GM12874 (cell line): ENCODE measurements at regions not wholly inside any gene's neighbourhood (a gene's known extent, or its start where the extent isn't known, plus 50 kb on each side); places are given as distances from the start of the nearest gene placed in this dataset.

Experiments
- CTCF ChIP-seq: IDR thresholded peaks from 2 replicates; pipeline ENCODE4 v1.5.1; 2011; ENCODE audit warnings: low read depth, mild to moderate bottlenecking, control low read depth, low read length, moderate library complexity; ENCODE audit not compliant: insufficient read depth

DNA sequence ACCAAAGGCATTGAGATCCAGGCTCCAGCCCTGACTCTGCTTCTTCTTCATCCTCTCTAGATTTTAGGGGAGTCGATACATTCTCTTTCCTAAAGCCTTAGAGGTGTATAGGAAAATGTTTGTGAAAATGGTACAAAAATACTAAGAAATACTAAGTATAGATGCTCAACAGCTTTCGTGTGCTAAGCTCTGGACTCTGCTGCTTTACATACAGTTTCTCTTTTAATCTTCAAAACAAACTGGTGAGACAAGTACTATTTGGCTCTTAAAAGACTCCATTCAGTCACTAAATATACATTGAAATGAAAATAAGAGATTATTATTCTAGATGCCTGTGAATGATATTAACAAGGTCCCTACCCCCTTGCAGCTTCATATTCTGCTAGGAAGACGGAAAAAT, 174.5 kb upstream of the TRPM3 start:
- no peak for TF ChIP-seq CTCF

DNA sequence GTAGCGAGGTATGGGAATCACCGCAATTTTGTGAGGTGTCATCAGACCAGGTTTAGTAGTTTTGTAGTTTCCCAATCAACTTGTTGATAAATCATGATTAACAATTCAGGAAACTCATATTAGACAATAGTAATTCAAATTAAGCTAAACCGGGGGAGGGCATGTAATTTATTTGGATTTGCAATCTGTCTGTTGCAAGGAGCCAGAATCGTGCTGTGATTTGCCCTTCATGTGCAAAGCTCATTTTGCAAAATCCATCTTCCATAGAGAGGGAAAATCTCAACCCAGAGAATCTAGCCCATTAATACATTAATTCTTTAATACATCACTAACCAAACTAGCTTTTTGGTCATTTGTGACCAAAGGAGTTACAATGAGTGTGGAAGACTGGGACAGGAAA, 164.7 kb upstream of the TRPM3 start:
- no peak for TF ChIP-seq CTCF

DNA sequence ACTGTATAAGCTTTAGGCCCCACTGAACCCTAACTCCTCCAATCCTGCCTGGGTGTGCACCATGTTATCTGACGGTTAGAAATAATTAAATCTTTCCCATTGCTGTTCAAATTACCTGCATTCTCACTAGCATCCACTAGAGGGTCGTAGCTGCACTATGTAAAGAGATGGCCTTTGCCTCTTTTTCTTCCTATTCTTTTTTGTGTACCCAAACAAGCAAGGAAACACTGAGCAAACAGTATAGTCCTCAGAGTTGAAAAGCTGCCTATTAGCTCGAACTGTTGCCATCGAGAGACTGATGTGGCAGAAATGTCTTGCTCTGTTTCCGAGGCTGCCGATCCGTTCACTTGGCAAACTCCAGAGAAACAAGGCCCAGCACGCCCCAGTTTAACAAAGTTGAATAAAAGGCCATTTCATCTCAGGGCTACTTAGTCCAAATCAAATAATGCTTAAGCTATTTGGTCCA, 163.8 kb upstream of the TRPM3 start:
- peak; percentile 76 for TF ChIP-seq CTCF

DNA sequence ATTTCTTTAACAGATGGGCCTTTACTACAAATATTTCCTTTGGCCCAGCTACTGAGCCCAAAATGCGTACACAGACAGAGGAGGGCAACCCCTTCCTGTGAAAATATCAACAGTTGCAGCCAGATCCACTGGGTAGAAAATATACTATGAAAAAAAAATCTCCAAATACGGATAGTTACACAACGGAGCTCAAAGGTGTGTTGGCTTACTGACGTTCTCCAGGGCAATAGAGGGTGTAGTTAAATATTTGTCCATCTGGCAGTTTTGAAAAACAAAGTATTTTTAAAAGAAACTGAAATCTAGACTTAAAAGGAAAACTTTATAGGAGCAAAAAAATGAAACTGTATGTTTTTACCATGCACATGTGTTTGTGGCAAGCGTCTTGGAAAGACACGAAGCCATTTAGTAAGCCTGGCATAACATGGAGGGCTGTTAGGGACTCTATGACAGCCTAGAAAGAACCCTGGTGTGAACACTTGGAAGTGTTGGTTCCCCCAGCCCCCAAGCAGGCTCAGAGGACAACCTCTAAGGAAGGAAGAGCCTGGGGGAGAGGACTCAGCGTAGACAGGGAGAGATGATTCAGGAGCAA, 157.8 kb upstream of the TRPM3 start:
- no peak for TF ChIP-seq CTCF

DNA sequence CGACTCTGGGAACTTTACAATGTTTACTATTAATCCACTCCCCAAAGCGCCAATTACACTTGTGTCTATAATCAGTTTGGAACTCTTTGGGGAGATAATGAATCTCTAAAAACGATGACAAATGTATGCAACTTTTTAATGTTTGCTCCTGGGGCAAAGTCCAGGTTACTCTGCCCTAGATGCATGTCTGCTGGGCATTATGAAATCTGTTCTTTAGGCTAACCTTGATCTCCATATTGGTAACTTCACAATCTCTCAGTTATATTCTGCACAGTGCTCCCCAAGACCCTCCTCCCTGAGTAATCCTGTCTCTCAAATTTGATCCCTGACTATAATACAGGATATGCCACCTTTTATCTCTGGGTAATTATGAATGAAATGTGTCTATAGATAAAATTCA, 152.2 kb upstream of the TRPM3 start:
- no peak for TF ChIP-seq CTCF

- no peak for TF ChIP-seq CTCF
Observed at GRCh38 chr9:71271602-71272001, 150.2 kb upstream of the TRPM3 start.

DNA sequence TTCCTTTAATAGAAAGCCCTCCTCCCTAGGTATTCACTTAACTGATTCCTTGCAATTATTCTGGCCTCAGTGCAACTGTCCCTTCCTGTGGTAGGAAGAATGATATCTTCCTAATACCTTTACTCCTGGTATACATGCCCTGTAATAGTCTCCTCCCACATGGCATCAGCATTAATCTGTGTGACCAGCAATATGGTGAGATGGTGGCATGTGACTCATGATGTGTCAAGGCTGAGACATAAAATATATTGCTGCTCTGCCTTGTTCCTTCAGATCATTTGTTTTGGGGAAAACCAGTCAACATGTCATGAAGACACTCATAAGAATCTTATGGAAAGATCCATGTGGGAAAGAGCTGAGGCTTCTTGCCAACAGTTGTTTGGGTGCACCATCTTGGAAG, 149.1 kb upstream of the TRPM3 start:
- TF ChIP-seq CTCF, result no peak
